ENCODE measurements at regions not wholly inside any gene's neighbourhood (a gene's known extent, or its start where the extent isn't known, plus 50 kb on each side); places are given as distances from the start of the nearest gene placed in this dataset.

DNA sequence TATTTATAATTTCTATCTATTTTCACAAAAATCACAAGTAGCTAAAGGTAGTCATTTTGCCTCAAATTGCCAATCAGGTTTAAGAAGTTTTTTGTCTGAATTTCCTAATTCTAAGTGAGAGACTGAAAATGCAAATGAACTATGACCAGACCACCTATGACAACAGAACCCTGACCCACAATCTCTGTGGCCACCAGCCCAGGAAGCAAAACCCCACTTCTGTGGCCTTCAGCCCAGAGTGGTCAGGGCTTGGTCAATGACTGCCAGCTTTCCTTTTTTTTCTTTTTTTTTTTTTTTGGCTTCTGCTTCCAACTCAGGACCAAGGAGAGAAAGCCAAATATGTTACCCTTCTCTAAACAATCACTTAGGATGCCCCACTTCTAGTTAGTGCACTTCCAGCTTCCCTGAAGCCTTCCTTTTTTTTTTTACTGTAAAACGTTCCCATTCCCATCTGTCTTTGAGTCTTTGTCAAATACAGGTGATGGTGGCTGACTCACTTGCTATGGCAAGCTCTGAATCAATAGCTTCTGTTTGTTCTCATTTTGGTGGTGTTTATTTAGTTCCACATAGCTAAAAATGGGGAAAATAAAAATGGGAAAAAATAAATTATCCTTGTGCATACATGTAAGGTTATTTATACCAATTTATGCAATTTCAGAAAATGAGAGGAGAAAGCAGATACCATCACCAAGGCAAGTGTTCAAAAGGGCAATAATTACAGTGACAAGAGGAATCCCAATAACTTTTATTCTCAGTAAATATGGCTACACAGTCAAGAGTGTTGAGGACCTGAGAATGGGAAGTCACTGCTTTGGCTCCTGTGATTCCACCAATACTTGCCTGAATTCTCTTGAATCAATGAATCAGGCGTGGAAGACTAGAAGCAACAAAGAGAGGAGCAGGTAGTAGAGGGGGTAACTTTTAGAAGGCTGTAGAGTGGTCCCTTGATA lies 170.3 kb upstream of the PDE7B start:
- TF ChIP-seq, protein P1, sequence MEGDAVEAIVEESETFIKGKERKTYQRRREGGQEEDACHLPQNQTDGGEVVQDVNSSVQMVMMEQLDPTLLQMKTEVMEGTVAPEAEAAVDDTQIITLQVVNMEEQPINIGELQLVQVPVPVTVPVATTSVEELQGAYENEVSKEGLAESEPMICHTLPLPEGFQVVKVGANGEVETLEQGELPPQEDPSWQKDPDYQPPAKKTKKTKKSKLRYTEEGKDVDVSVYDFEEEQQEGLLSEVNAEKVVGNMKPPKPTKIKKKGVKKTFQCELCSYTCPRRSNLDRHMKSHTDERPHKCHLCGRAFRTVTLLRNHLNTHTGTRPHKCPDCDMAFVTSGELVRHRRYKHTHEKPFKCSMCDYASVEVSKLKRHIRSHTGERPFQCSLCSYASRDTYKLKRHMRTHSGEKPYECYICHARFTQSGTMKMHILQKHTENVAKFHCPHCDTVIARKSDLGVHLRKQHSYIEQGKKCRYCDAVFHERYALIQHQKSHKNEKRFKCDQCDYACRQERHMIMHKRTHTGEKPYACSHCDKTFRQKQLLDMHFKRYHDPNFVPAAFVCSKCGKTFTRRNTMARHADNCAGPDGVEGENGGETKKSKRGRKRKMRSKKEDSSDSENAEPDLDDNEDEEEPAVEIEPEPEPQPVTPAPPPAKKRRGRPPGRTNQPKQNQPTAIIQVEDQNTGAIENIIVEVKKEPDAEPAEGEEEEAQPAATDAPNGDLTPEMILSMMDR (IDR thresholded peaks at IDR 0.05): no peak
- no peak for TF ChIP-seq POLR2A (IDR thresholded peaks at IDR 0.05)

Measured in thyroid gland (tissue), 4 donors.